Endodermal cell (in vitro differentiated cells): ENCODE measurements at regions not wholly inside any gene's neighbourhood (a gene's known extent, or its start where the extent isn't known, plus 50 kb on each side); places are given as distances from the start of the nearest gene placed in this dataset.

Experiments
- DNase-seq: peaks from one replicate; pipeline ENCODE4 v3.0.0-alpha.2; 2017
- H3K27ac ChIP-seq: 2 replicates; pipeline ENCODE4 v1.5.1; 2013; ENCODE audit warnings: mild to moderate bottlenecking, low read depth, low read length, moderate library complexity
- H3K27me3 ChIP-seq: 2 replicates; pipeline ENCODE4 v1.6.1; 2013; ENCODE audit warnings: mild to moderate bottlenecking, low read length, moderate library complexity; ENCODE audit not compliant: insufficient read depth, control insufficient read depth, poor library complexity, severe bottlenecking
- H3K36me3 ChIP-seq: 2 replicates; pipeline ENCODE4 v1.7.0; 2013; ENCODE audit warnings: mild to moderate bottlenecking, low read length, moderate library complexity; ENCODE audit not compliant: control insufficient read depth, insufficient read depth
- H3K4me1 ChIP-seq: one replicate; pipeline ENCODE4 v1.7.0; 2013; ENCODE audit warnings: low read length; ENCODE audit not compliant: control insufficient read depth, insufficient read depth
- H3K4me3 ChIP-seq: 2 replicates; pipeline ENCODE4 v1.5.1; 2013; ENCODE audit warnings: mild to moderate bottlenecking, low read length, moderate library complexity
- H3K9ac ChIP-seq: 2 replicates; pipeline ENCODE4 v1.6.1; 2013; ENCODE audit warnings: mild to moderate bottlenecking, low read length, moderate library complexity; ENCODE audit not compliant: poor library complexity, severe bottlenecking; ENCODE audit errors: extremely low read depth
- H3K9me3 ChIP-seq: 2 replicates; pipeline ENCODE4 v1.6.1; 2013; ENCODE audit warnings: mild to moderate bottlenecking, low read length, moderate library complexity; ENCODE audit not compliant: control insufficient read depth
- H3K27ac Mint-ChIP-seq: 2 replicates; pipeline ENCODE4 v1.8.0; 2020; ENCODE audit warnings: mixed read lengths
- H3K27me3 Mint-ChIP-seq: 2 replicates; pipeline ENCODE4 v1.8.0; 2021; ENCODE audit warnings: mild to moderate bottlenecking, mixed read lengths; ENCODE audit not compliant: insufficient read depth
- H3K36me3 Mint-ChIP-seq: 2 replicates; pipeline ENCODE4 v1.8.0; 2020; ENCODE audit warnings: low read depth, mixed read lengths
- H3K4me1 Mint-ChIP-seq: 2 replicates; pipeline ENCODE4 v1.8.0; 2020; ENCODE audit warnings: mixed read lengths
- H3K4me3 Mint-ChIP-seq: 2 replicates; pipeline ENCODE4 v1.8.0; 2020; ENCODE audit warnings: mild to moderate bottlenecking, moderate library complexity, mixed read lengths
- H3K9me3 Mint-ChIP-seq: 2 replicates; pipeline ENCODE4 v1.8.0; 2020; ENCODE audit warnings: mild to moderate bottlenecking, mixed read lengths
- WGBS, 2 experiments: methylation state at CpG; one replicate each; pipeline versions ENCODE4 v1.1.5 to v1.1.7; 2013; ENCODE audit warnings: missing lambda C conversion rate in 2 of 2, mixed read lengths in 1 of 2; ENCODE audit not compliant: insufficient coverage in 1 of 2, insufficient read length in 1 of 2; 5-methylcytosine and 5-hydroxymethylcytosine counted together
- TF ChIP-seq, protein P1 (sequence below): fragments of 200-600 bp; sonication (generic); conservative IDR thresholded peaks from 2 replicates; pipeline ENCODE4 v1.5.0; 2021; ENCODE audit warnings: antibody characterized with exemption, mild to moderate bottlenecking

GRCh38 chr10:81708416-81708815, 166.6 kb upstream of the NRG3 start:
- H3K4me3 Mint-ChIP-seq: no peak overlapping the region
- H3K9ac ChIP-seq: no peak overlapping the region
- no peak overlapping the region for H3K27ac ChIP-seq
- no peak overlapping the region for H3K4me3 ChIP-seq
- H3K9me3 Mint-ChIP-seq: peaks cover 2% of the 10 kb centered on the region
- 85 to 93% methylated on average over 2 to 5 of the region's 5 CpGs for WGBS, 2 experiments
- no peak overlapping the region for H3K27ac Mint-ChIP-seq
- H3K27me3 ChIP-seq: no peaks in the 10 kb centered on the region
- no peak for DNase-seq
- no peaks in the 10 kb centered on the region for H3K4me1 Mint-ChIP-seq
- no peaks in the 10 kb centered on the region for H3K9me3 ChIP-seq
- no peaks in the 10 kb centered on the region for H3K4me1 ChIP-seq
- no peaks in the 10 kb centered on the region for H3K36me3 Mint-ChIP-seq
- H3K27me3 Mint-ChIP-seq: no peaks in the 10 kb centered on the region
- no peaks in the 10 kb centered on the region for H3K36me3 ChIP-seq
- TF ChIP-seq, protein P1, sequence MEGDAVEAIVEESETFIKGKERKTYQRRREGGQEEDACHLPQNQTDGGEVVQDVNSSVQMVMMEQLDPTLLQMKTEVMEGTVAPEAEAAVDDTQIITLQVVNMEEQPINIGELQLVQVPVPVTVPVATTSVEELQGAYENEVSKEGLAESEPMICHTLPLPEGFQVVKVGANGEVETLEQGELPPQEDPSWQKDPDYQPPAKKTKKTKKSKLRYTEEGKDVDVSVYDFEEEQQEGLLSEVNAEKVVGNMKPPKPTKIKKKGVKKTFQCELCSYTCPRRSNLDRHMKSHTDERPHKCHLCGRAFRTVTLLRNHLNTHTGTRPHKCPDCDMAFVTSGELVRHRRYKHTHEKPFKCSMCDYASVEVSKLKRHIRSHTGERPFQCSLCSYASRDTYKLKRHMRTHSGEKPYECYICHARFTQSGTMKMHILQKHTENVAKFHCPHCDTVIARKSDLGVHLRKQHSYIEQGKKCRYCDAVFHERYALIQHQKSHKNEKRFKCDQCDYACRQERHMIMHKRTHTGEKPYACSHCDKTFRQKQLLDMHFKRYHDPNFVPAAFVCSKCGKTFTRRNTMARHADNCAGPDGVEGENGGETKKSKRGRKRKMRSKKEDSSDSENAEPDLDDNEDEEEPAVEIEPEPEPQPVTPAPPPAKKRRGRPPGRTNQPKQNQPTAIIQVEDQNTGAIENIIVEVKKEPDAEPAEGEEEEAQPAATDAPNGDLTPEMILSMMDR: no peak

- no peaks in the 10 kb centered on the region for H3K4me1 Mint-ChIP-seq
- H3K4me3 ChIP-seq: no peak overlapping the region
- no peak overlapping the region for H3K9ac ChIP-seq
- no peak overlapping the region for H3K4me3 Mint-ChIP-seq
- H3K36me3 Mint-ChIP-seq: no peaks in the 10 kb centered on the region
- no peaks in the 10 kb centered on the region for H3K27me3 Mint-ChIP-seq
- peaks cover 2% of the 10 kb centered on the region for H3K9me3 Mint-ChIP-seq
- H3K36me3 ChIP-seq: no peaks in the 10 kb centered on the region
- H3K9me3 ChIP-seq: no peaks in the 10 kb centered on the region
- H3K4me1 ChIP-seq: no peaks in the 10 kb centered on the region
- H3K27me3 ChIP-seq: no peaks in the 10 kb centered on the region
- no peak overlapping the region for H3K27ac Mint-ChIP-seq
- DNase-seq: no peak
- WGBS, 2 experiments: 89 to 93% methylated on average over 1 to 2 of the region's 2 CpGs
- H3K27ac ChIP-seq: no peak overlapping the region
- TF ChIP-seq, protein P1: no peak
These were observed 166.1 kb upstream of the NRG3 start for GRCh38 chr10:81708929-81709328.

DNA sequence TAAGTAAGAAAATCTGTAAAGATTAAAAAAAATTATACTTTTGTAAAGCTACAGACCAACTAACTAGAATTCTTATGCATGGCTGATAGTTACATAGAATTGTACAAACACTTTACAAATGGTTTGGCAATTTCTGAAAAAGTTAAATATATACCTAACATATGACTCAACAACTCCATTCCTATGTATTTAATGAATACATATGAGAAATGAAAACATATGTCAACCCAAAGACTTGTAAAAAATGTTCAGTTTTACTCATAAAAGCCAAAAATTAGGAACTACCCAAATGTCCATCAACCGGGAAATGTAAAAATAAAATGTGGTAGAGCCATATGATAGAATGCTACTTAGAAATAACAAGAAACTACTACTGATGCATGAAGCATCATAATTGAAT, 152.6 kb upstream of the NRG3 start:
- no peaks in the 10 kb centered on the region for H3K4me1 ChIP-seq
- H3K9me3 ChIP-seq: no peaks in the 10 kb centered on the region
- H3K4me3 ChIP-seq: no peak overlapping the region
- no peak for DNase-seq
- Mint-ChIP-seq H3K27ac (no peak overlapping the region), H3K9me3 (peaks cover 8% of the 10 kb centered on the region), H3K4me3 (no peak overlapping the region), H3K27me3 (no peaks in the 10 kb centered on the region), H3K4me1 (no peaks in the 10 kb centered on the region), H3K36me3 (no peaks in the 10 kb centered on the region)
- no peak overlapping the region for H3K27ac ChIP-seq
- no peaks in the 10 kb centered on the region for H3K27me3 ChIP-seq
- TF ChIP-seq, protein P1: no peak
- H3K9ac ChIP-seq: no peak overlapping the region
- WGBS, 2 experiments: 83 to 100% methylated on average over 1 of the region's 1 CpG
- no peaks in the 10 kb centered on the region for H3K36me3 ChIP-seq
